KMS-11 (cell line): ENCODE measurements at regions not wholly inside any gene's neighbourhood (a gene's known extent, or its start where the extent isn't known, plus 50 kb on each side); places are given as distances from the start of the nearest gene placed in this dataset.

Source experiments
- H2AFZ ChIP-seq: fragments of 200-600 bp; sonication (generic); 2 replicates; pipeline ENCODE4 v1.6.1; 2016; ENCODE audit warnings: antibody characterized with exemption, mixed run types, low read depth
- H3K27ac ChIP-seq: fragments of 200-600 bp; sonication (generic); 2 replicates; pipeline ENCODE4 v1.6.1; 2016; ENCODE audit warnings: mild to moderate bottlenecking, mixed run types
- H3K27me3 ChIP-seq: fragments of 200-600 bp; sonication (generic); 2 replicates; pipeline ENCODE4 v1.6.1; 2017; ENCODE audit warnings: mild to moderate bottlenecking, low read depth, mixed run types, moderate library complexity; ENCODE audit not compliant: insufficient read depth
- H3K36me3 ChIP-seq: fragments of 200-600 bp; sonication (generic); 2 replicates; pipeline ENCODE4 v1.6.1; 2017; ENCODE audit warnings: mild to moderate bottlenecking, mixed run types; ENCODE audit not compliant: insufficient read depth
- H3K4me1 ChIP-seq: fragments of 200-600 bp; sonication (generic); 2 replicates; pipeline ENCODE4 v1.6.1; 2016; ENCODE audit warnings: mild to moderate bottlenecking, low read depth, mixed run types; ENCODE audit not compliant: poor library complexity, severe bottlenecking
- H3K4me2 ChIP-seq: fragments of 200-600 bp; sonication (generic); 2 replicates; pipeline ENCODE4 v1.7.0; 2016; ENCODE audit warnings: mild to moderate bottlenecking, mixed run types
- H3K4me3 ChIP-seq: fragments of 200-600 bp; sonication (generic); IDR thresholded peaks from 2 replicates; pipeline ENCODE4 v1.6.1; 2017; ENCODE audit warnings: low read depth, low read length, mixed read lengths; ENCODE audit not compliant: insufficient read depth
- H3K79me2 ChIP-seq: fragments of 200-600 bp; sonication (generic); 2 replicates; pipeline ENCODE4 v1.6.1; 2016; ENCODE audit warnings: low read depth, mixed run types; ENCODE audit not compliant: insufficient read depth
- H3K9ac ChIP-seq: fragments of 200-600 bp; sonication (generic); 2 replicates; pipeline ENCODE4 v1.6.1; 2016; ENCODE audit warnings: mild to moderate bottlenecking, mixed run types
- H4K20me1 ChIP-seq: fragments of 200-600 bp; sonication (generic); 2 replicates; pipeline ENCODE4 v1.6.1; 2016; ENCODE audit warnings: mild to moderate bottlenecking, mixed run types; ENCODE audit not compliant: insufficient read depth
- CTCF ChIP-seq: fragments of 200-600 bp; sonication (generic); conservative IDR thresholded peaks from 2 replicates; pipeline ENCODE4 v1.6.1; 2017; ENCODE audit warnings: low read depth, mild to moderate bottlenecking, antibody characterized with exemption, low read length, moderate library complexity, mixed read lengths

- no peaks in the 10 kb centered on the region for H4K20me1 ChIP-seq
- no peaks in the 10 kb centered on the region for H3K36me3 ChIP-seq
- H3K4me3 ChIP-seq = no peak overlapping the region
- H3K27ac ChIP-seq = no peak overlapping the region
- H3K4me1 ChIP-seq = no peaks in the 10 kb centered on the region
- H3K27me3 ChIP-seq = no peaks in the 10 kb centered on the region
- H2AFZ ChIP-seq = no peak overlapping the region
- H3K9ac ChIP-seq = no peak overlapping the region
- H3K4me2 ChIP-seq = no peak overlapping the region
- no peaks in the 10 kb centered on the region for H3K79me2 ChIP-seq
- no peak for TF ChIP-seq CTCF
Measured at GRCh38 chr3:3625544-3626271, 173.5 kb upstream of the LRRN1 start.

- Histone ChIP-seq H3K4me2 (no peak overlapping the region), H3K27ac (no peak overlapping the region), H3K4me3 (no peak overlapping the region), H3K4me1 (peaks cover 13% of the 10 kb centered on the region), H3K27me3 (no peaks in the 10 kb centered on the region), H2AFZ (no peak overlapping the region), H4K20me1 (no peaks in the 10 kb centered on the region), H3K79me2 (no peaks in the 10 kb centered on the region), H3K36me3 (no peaks in the 10 kb centered on the region), H3K9ac (no peak overlapping the region)
- no peak for TF ChIP-seq CTCF
Measured at GRCh38 chr3:3619815-3620214, 179.4 kb upstream of the LRRN1 start.

DNA sequence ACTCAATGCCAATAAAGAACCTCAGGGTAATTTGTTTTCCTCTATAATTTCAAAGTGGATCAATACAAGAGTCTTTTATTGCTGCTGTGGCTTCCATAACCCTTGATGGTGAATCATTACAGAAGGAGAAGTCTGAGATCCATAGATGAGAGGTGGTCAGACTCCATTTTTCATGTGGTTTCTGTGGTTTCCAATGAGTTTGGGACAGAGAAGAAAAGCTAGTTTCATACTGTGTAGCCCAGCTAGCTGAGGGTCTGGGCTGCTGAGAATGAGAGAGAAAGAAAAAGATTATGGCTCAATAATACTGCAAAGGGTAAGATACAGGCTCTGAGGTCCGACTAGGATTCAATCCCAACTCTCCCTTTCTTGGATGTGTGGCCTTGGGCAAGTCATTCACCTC lies 180.6 kb upstream of the LRRN1 start:
- Histone ChIP-seq H2AFZ (no peak overlapping the region), H3K27me3 (no peaks in the 10 kb centered on the region), H3K27ac (no peak overlapping the region), H3K4me2 (no peak overlapping the region), H4K20me1 (no peaks in the 10 kb centered on the region), H3K36me3 (no peaks in the 10 kb centered on the region), H3K79me2 (no peaks in the 10 kb centered on the region), H3K4me3 (no peak overlapping the region), H3K4me1 (peaks cover 13% of the 10 kb centered on the region), H3K9ac (no peak overlapping the region)
- no peak for TF ChIP-seq CTCF

DNA sequence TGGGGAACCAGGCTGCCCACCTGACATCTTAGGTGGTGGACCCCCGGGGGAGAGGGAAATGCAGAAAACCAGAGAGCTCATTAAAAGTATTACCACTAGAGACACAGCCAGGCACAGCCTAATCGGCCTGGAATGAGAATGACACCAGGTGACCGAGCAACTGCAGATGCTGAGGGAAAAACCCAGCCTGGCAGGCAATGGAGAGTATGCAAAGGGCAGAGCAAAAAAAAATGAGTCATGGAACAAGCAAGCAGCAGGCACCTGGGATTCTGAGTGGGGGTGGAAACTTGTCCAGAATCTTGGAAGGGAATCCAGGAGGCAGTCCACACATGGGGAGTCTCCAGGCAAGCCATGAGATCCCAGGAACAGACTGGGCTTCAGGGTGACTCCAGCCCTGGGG lies 183.7 kb upstream of the LRRN1 start:
- no peak for TF ChIP-seq CTCF
- no peaks in the 10 kb centered on the region for H4K20me1 ChIP-seq
- H3K4me3 ChIP-seq = no peak overlapping the region
- no peak overlapping the region for H3K4me2 ChIP-seq
- H2AFZ ChIP-seq = no peak overlapping the region
- no peak overlapping the region for H3K27ac ChIP-seq
- H3K36me3 ChIP-seq = no peaks in the 10 kb centered on the region
- H3K79me2 ChIP-seq = no peaks in the 10 kb centered on the region
- H3K27me3 ChIP-seq = no peaks in the 10 kb centered on the region
- peaks cover 13% of the 10 kb centered on the region for H3K4me1 ChIP-seq
- no peak overlapping the region for H3K9ac ChIP-seq
